ENCODE measurements at regions not wholly inside any gene's neighbourhood (a gene's known extent, or its start where the extent isn't known, plus 50 kb on each side); places are given as distances from the start of the nearest gene placed in this dataset.

DNA sequence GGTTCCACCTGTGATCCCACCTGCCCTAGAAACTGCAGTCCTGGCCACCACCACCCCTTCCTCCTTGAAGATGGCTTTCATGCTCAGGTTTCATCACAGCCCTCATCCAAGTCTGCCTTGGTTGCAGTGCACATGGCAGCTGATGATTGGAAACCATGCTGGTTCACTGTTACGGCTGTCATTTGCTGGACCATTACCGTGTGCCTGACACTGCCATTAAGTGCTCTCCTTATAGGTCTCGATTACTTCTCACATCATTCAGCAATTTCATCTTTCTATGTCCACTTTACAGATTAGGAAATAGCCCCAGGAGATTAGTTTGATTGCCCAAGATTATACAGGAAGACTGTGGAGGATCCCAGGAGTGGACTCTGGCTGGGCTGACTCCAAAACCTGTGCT, 123.9 kb downstream of the ICE1 start:
- H3K27me3 ChIP-seq (ENCODE audit: insufficient read depth, low read depth, severe bottlenecking): no peaks in the 10 kb centered on the region
- DNase-seq: no peak
- H3K36me3 ChIP-seq: no peaks in the 10 kb centered on the region
- H3K27ac ChIP-seq: no peak overlapping the region
- H3K9me3 ChIP-seq (ENCODE audit: severe bottlenecking): peaks cover 5% of the 10 kb centered on the region
- no peak overlapping the region for H3K4me3 ChIP-seq (ENCODE audit: low read depth, low read length)
- TF ChIP-seq, protein P1, sequence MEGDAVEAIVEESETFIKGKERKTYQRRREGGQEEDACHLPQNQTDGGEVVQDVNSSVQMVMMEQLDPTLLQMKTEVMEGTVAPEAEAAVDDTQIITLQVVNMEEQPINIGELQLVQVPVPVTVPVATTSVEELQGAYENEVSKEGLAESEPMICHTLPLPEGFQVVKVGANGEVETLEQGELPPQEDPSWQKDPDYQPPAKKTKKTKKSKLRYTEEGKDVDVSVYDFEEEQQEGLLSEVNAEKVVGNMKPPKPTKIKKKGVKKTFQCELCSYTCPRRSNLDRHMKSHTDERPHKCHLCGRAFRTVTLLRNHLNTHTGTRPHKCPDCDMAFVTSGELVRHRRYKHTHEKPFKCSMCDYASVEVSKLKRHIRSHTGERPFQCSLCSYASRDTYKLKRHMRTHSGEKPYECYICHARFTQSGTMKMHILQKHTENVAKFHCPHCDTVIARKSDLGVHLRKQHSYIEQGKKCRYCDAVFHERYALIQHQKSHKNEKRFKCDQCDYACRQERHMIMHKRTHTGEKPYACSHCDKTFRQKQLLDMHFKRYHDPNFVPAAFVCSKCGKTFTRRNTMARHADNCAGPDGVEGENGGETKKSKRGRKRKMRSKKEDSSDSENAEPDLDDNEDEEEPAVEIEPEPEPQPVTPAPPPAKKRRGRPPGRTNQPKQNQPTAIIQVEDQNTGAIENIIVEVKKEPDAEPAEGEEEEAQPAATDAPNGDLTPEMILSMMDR (IDR thresholded peaks at IDR 0.05; ENCODE audit: low read depth, low read length): no peak

DNA sequence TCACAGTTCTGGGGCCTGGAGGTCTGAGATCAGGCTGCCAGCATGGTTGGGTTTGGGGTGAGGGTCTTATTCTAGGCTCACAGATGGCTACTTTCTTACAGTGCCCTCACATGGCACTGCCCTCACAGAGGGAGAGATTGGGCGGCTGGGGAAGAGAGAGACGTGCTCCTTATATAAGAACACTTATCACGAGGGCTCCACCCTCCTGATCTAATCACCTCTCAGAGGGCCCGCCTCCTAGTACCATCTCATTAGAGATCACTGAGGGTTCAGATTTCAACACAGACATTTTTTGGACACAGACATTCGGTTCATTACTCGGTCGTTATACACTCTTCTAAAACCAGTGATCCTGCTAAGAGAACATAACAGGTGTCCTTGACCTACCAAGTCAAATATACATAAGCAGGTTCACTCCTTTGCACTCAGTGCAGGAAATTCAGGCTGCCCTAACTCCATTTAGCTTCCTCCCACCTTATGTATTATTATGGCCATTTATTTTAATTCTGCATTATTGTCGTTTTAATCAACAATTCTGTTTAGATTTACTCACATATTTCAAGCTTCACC, 121.7 kb downstream of the ICE1 start:
- H3K9me3 ChIP-seq (ENCODE audit: severe bottlenecking): no peaks in the 10 kb centered on the region
- no peaks in the 10 kb centered on the region for H3K36me3 ChIP-seq
- no peak overlapping the region for H3K4me3 ChIP-seq (ENCODE audit: low read depth, low read length)
- no peak for DNase-seq
- H3K27ac ChIP-seq: no peak overlapping the region
- TF ChIP-seq, protein P1 (IDR thresholded peaks at IDR 0.05; ENCODE audit: low read depth, low read length): no peak
- H3K27me3 ChIP-seq (ENCODE audit: insufficient read depth, low read depth, severe bottlenecking): no peaks in the 10 kb centered on the region

DNA sequence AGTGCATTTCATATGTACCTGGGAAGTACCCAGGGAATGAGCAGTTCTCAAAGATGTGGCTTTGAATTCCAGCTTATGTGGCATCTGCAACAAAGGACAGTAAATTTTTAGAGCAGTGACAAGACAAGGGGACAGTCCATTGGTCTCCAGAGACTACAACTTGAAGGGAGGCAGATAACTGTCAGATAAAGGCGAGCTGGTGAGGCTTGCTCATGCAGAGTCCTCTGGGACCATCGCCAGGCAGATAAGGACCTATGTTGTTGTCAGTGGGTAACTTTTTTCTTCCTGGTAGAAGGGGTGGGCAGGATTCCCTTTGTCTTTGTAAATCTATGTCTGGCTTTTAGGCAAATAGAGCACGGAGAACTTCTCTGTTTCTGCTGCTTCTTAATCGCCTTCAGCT, 120.2 kb downstream of the ICE1 start:
- H3K27ac ChIP-seq: no peak overlapping the region
- TF ChIP-seq, protein P1 (IDR thresholded peaks at IDR 0.05; ENCODE audit: low read depth, low read length): no peak
- no peak for DNase-seq
- H3K27me3 ChIP-seq (ENCODE audit: insufficient read depth, low read depth, severe bottlenecking): no peaks in the 10 kb centered on the region
- H3K4me3 ChIP-seq (ENCODE audit: low read depth, low read length): no peak overlapping the region
- H3K36me3 ChIP-seq: no peaks in the 10 kb centered on the region
- H3K9me3 ChIP-seq (ENCODE audit: severe bottlenecking): no peaks in the 10 kb centered on the region

DNA sequence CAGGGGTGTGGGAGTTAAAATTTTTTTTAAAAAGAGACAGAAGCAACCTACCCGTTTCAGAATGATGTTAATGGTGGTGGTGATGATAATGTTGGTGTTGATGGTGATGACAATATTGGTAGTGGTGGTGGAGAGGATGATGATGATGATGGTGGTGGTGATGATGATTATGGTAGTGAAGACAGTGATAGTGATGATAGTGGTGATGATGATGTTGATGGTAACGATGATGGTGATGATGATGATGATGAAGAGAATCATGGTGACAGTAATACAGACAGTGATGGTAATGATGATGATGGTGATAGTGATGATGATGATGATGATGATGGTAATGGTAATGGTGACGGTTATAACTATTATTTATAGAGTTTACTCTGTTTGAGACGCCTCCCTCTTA, 117.6 kb downstream of the ICE1 start:
- Histone ChIP-seq H3K4me3 (ENCODE audit: low read depth, low read length) (no peak overlapping the region), H3K27ac (no peak overlapping the region), H3K27me3 (ENCODE audit: insufficient read depth, low read depth, severe bottlenecking) (no peaks in the 10 kb centered on the region), H3K9me3 (ENCODE audit: severe bottlenecking) (no peaks in the 10 kb centered on the region), H3K36me3 (no peaks in the 10 kb centered on the region)
- TF ChIP-seq, protein P1 (IDR thresholded peaks at IDR 0.05; ENCODE audit: low read depth, low read length): no peak
- DNase-seq: no peak
